CD4-positive, alpha-beta T cell treated with Interleukin-15 for 1 hour (primary cell): ENCODE measurements at regions not wholly inside any gene's neighbourhood (a gene's known extent, or its start where the extent isn't known, plus 50 kb on each side); places are given as distances from the start of the nearest gene placed in this dataset.

Experiments
- DNase-seq: peaks from one replicate; pipeline ENCODE4 v3.0.0-alpha.2; 2020

GRCh38 chr18:41617647-41618046, 337.4 kb upstream of the PIK3C3 start:
- DNase-seq, result no peak

GRCh38 chr18:41613003-41613609, 341.9 kb upstream of the PIK3C3 start:
- DNase-seq, result no peak

GRCh38 chr18:41604964-41605363, 350.1 kb upstream of the PIK3C3 start:
- no peak for DNase-seq

- no peak for DNase-seq
Measured at GRCh38 chr18:41602034-41602433, 353.0 kb upstream of the PIK3C3 start.

- no peak for DNase-seq
Measured at GRCh38 chr18:41600693-41601391, 354.2 kb upstream of the PIK3C3 start.

GRCh38 chr18:41599466-41599865, 355.6 kb upstream of the PIK3C3 start:
- no peak for DNase-seq

- no peak for DNase-seq
Measured at GRCh38 chr18:41594582-41594981, 360.5 kb upstream of the PIK3C3 start.

- no peak for DNase-seq
Measured at GRCh38 chr18:41593171-41593675, 361.8 kb upstream of the PIK3C3 start.

- DNase-seq, result no peak
Measured at GRCh38 chr18:41587976-41588375, 367.1 kb upstream of the PIK3C3 start.

- no peak for DNase-seq
Measured at GRCh38 chr18:41585512-41585911, 369.5 kb upstream of the PIK3C3 start.

- DNase-seq, result no peak
Measured at GRCh38 chr18:41579185-41579584, 375.8 kb upstream of the PIK3C3 start.

- no peak for DNase-seq
Measured at GRCh38 chr18:41577529-41577928, 377.5 kb upstream of the PIK3C3 start.

GRCh38 chr18:41576643-41577042, 378.4 kb upstream of the PIK3C3 start:
- DNase-seq, result no peak

- DNase-seq, result no peak
Measured at GRCh38 chr18:41569867-41570266, 385.2 kb upstream of the PIK3C3 start.

- DNase-seq, result no peak
Measured at GRCh38 chr18:41561961-41562360, 393.1 kb upstream of the PIK3C3 start.

GRCh38 chr18:41558715-41559114, 396.3 kb upstream of the PIK3C3 start:
- DNase-seq, result no peak

GRCh38 chr18:41553716-41554115, 401.3 kb upstream of the PIK3C3 start:
- DNase-seq, result no peak

- DNase-seq, result no peak
Measured at GRCh38 chr18:41548521-41549260, 406.3 kb upstream of the PIK3C3 start.

GRCh38 chr18:41545091-41545888, 409.7 kb upstream of the PIK3C3 start:
- no peak for DNase-seq

- DNase-seq, result no peak
Measured at GRCh38 chr18:41543815-41544214, 411.2 kb upstream of the PIK3C3 start.

GRCh38 chr18:41540237-41540871, 414.7 kb upstream of the PIK3C3 start:
- DNase-seq, result no peak

GRCh38 chr18:41538751-41539150, 416.3 kb upstream of the PIK3C3 start:
- DNase-seq, result no peak

- DNase-seq, result no peak
Measured at GRCh38 chr18:41537666-41538065, 417.4 kb upstream of the PIK3C3 start.
